Activated CD8-positive, alpha-beta T cell treated with anti-CD3 and anti-CD28 coated beads for 36 hours (primary cell): ENCODE measurements at regions not wholly inside any gene's neighbourhood (a gene's known extent, or its start where the extent isn't known, plus 50 kb on each side); places are given as distances from the start of the nearest gene placed in this dataset.
A peak's percentile ranks its signal among the peaks of the same experiment; 100 is the strongest.

Source experiments
- ATAC-seq: fragments of 200-7000 bp; cut with Tn5 transposase; one replicate; pipeline ENCODE4 v1.10.0; 2021; ENCODE audit warnings: mild to moderate bottlenecking, moderate library complexity
- CTCF ChIA-PET: fragments of 350-600 bp; sonication (Branson Sonifier 250); formaldehyde crosslinking; loops from one replicate; lab custom pipeline; 2021; ENCODE audit warnings: antibody characterized with exemption; lab: Charles Lee
- POLR2A ChIA-PET: fragments of 350-600 bp; sonication (Branson Sonifier 250); formaldehyde crosslinking; loops from one replicate; lab custom pipeline; 2021; ENCODE audit warnings: antibody characterized with exemption; lab: Charles Lee
- DNase-seq: peaks from one replicate; pipeline ENCODE4 v3.0.0-alpha.2; 2020
- H3K27ac Mint-ChIP-seq: one replicate; pipeline ENCODE4 v1.8.0; 2021; ENCODE audit warnings: mild to moderate bottlenecking, mixed read lengths
- H3K27me3 Mint-ChIP-seq: one replicate; pipeline ENCODE4 v1.8.0; 2021; ENCODE audit warnings: mixed read lengths
- H3K36me3 Mint-ChIP-seq: one replicate; pipeline ENCODE4 v1.8.0; 2021; ENCODE audit warnings: low read depth, mixed read lengths
- H3K4me1 Mint-ChIP-seq: one replicate; pipeline ENCODE4 v1.8.0; 2021; ENCODE audit warnings: low read depth, mixed read lengths
- H3K4me3 Mint-ChIP-seq: one replicate; pipeline ENCODE4 v1.8.0; 2021; ENCODE audit warnings: mild to moderate bottlenecking, moderate library complexity, mixed read lengths
- H3K9me3 Mint-ChIP-seq: one replicate; pipeline ENCODE4 v1.8.0; 2021; ENCODE audit warnings: mixed read lengths
- CTCF ChIP-seq: fragments of 200-600 bp; IDR thresholded peaks from one replicate; pipeline ENCODE4 v1.8.0; 2022; ENCODE audit warnings: antibody characterized with exemption, mild to moderate bottlenecking
- intact Hi-C: fragments of 100-400 bp; cut with micrococcal nuclease; formaldehyde crosslinking; loops from one replicate; pipeline ENCODE4 v1.10.0; 2022

- no peak for TF ChIP-seq CTCF
- intact Hi-C loops = no loop called here
- DNase-seq (no peak), ATAC-seq (no peak)
- Mint-ChIP-seq H3K9me3 (peaks cover 3% of the 10 kb centered on the region), H3K4me1 (no peaks in the 10 kb centered on the region), H3K27me3 (peaks cover 9% of the 10 kb centered on the region), H3K27ac (no peak overlapping the region), H3K36me3 (no peaks in the 10 kb centered on the region), H3K4me3 (no peak overlapping the region)
- CTCF ChIA-PET = no interaction called here
- POLR2A ChIA-PET = no interaction called here
Observed at GRCh38 chr18:78230911-78231310, 748.7 kb upstream of the SALL3 start.

GRCh38 chr18:78232196-78232595 lies 747.4 kb upstream of the SALL3 start:
- Mint-ChIP-seq H3K9me3 (peaks cover 3% of the 10 kb centered on the region), H3K4me1 (no peaks in the 10 kb centered on the region), H3K36me3 (no peaks in the 10 kb centered on the region), H3K27me3 (peaks cover 7% of the 10 kb centered on the region), H3K4me3 (no peak overlapping the region), H3K27ac (no peak overlapping the region)
- ChIA-PET CTCF (no interaction called here), POLR2A (no interaction called here)
- no peak for DNase-seq
- no peak for TF ChIP-seq CTCF
- no peak for ATAC-seq
- intact Hi-C loops = no loop called here

GRCh38 chr18:78237864-78238263 lies 741.8 kb upstream of the SALL3 start:
- ChIA-PET POLR2A (no interaction called here), CTCF (no interaction called here)
- peaks cover 6% of the 10 kb centered on the region for H3K9me3 Mint-ChIP-seq
- no peak for DNase-seq
- no peak for ATAC-seq
- H3K27ac Mint-ChIP-seq = no peak overlapping the region
- intact Hi-C loops = no loop called here
- H3K36me3 Mint-ChIP-seq = no peaks in the 10 kb centered on the region
- peaks cover 3% of the 10 kb centered on the region for H3K27me3 Mint-ChIP-seq
- H3K4me3 Mint-ChIP-seq = no peak overlapping the region
- no peak for TF ChIP-seq CTCF
- H3K4me1 Mint-ChIP-seq = peaks cover 2% of the 10 kb centered on the region

- POLR2A ChIA-PET = no interaction called here
- Mint-ChIP-seq H3K4me1 (peaks cover 2% of the 10 kb centered on the region), H3K9me3 (peaks cover 6% of the 10 kb centered on the region), H3K4me3 (no peak overlapping the region), H3K36me3 (no peaks in the 10 kb centered on the region), H3K27ac (no peak overlapping the region), H3K27me3 (no peaks in the 10 kb centered on the region)
- peak; percentile 10 for DNase-seq
- CTCF ChIA-PET = no interaction called here
- no peak for TF ChIP-seq CTCF
- ATAC-seq = no peak
- intact Hi-C loops = no loop called here
Observed at GRCh38 chr18:78238404-78239089, 741.1 kb upstream of the SALL3 start.

- Mint-ChIP-seq H3K27me3 (no peaks in the 10 kb centered on the region), H3K4me3 (no peak overlapping the region), H3K4me1 (peaks cover 2% of the 10 kb centered on the region), H3K36me3 (no peaks in the 10 kb centered on the region), H3K27ac (no peak overlapping the region), H3K9me3 (peaks cover 6% of the 10 kb centered on the region)
- TF ChIP-seq CTCF = no peak
- ATAC-seq (no peak), DNase-seq (no peak)
- intact Hi-C loops = no loop called here
- POLR2A ChIA-PET = no interaction called here
- CTCF ChIA-PET = no interaction called here
Observed at GRCh38 chr18:78239090-78239457, 740.5 kb upstream of the SALL3 start.
